ENCODE measurements at regions not wholly inside any gene's neighbourhood (a gene's known extent, or its start where the extent isn't known, plus 50 kb on each side); places are given as distances from the start of the nearest gene placed in this dataset.

DNA sequence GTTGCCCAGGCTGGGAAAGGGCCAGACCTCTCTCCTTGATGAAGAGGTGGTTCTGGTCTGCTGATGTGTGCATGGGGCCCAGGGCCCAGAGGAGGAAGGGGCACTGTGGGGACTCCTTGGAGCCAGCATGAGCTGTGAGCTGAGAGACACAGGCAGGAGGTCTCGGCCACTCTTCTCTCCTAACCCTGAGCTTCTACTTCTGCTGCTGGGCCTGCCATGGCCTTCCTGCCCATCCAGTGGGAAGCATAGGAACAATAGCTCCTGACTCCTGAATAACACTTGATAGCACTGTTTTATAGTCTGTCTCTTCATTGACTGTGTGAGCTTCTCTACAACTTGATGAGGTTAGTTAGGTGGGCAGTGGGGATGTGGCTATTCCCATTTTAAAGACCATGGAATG, 181.1 kb downstream of the UTP18 start:
- TF ChIP-seq, protein P1, sequence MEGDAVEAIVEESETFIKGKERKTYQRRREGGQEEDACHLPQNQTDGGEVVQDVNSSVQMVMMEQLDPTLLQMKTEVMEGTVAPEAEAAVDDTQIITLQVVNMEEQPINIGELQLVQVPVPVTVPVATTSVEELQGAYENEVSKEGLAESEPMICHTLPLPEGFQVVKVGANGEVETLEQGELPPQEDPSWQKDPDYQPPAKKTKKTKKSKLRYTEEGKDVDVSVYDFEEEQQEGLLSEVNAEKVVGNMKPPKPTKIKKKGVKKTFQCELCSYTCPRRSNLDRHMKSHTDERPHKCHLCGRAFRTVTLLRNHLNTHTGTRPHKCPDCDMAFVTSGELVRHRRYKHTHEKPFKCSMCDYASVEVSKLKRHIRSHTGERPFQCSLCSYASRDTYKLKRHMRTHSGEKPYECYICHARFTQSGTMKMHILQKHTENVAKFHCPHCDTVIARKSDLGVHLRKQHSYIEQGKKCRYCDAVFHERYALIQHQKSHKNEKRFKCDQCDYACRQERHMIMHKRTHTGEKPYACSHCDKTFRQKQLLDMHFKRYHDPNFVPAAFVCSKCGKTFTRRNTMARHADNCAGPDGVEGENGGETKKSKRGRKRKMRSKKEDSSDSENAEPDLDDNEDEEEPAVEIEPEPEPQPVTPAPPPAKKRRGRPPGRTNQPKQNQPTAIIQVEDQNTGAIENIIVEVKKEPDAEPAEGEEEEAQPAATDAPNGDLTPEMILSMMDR (IDR thresholded peaks at IDR 0.05) = no peak
- ATAC-seq (no peak), DNase-seq (no peak)
- Histone ChIP-seq H3K4me3 (no peak overlapping the region), H3K27me3 (no peaks in the 10 kb centered on the region), H3K36me3 (no peaks in the 10 kb centered on the region), H3K4me1 (no peaks in the 10 kb centered on the region), H3K9me3 (no peaks in the 10 kb centered on the region), H3K27ac (no peak overlapping the region)
- intact Hi-C loops (cut with DNase I) = no loop called here

DNA sequence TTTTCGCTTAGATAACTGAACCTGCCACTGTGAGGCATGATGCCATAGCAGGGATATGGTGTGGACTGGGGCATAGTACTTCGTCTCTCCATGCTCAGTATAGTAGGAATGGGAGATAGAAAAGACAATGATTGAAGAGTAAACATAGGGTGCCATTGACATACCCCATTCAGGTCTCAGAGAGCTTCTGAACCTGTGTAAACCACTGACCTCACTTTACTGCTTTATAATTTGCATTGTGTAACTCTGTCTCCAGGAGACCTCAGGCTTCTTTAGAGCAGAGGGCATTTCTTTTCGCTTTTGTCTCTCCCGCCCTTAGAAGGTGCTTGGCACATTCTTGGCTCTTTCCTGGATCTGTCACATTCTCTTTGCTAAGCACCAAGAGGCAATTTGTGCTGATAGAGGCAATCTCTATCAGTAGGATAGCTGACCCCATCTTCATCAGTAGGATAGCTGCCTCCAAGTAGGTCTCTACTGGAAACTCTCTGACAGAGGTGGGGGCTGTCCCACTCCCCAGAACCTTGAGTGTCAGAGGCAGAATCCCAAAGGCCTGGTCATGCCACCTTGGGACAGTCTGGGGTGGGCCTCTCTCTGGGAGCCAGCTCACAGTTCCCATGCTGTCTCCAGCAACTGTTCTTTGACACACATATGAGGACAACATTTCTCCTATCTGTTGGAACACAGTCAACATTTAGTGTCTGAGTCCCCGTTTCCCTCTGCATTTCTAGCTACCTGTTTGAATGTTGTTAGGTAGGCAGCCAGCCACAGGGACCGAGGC, 181.9 kb downstream of the UTP18 start:
- H3K9me3 ChIP-seq = no peaks in the 10 kb centered on the region
- H3K4me3 ChIP-seq = no peak overlapping the region
- ATAC-seq (no peak), DNase-seq (no peak)
- TF ChIP-seq, protein P1 (IDR thresholded peaks at IDR 0.05) = no peak
- no peaks in the 10 kb centered on the region for H3K27me3 ChIP-seq
- intact Hi-C loops (cut with DNase I) = no loop called here
- no peaks in the 10 kb centered on the region for H3K36me3 ChIP-seq
- H3K4me1 ChIP-seq = no peaks in the 10 kb centered on the region
- no peak overlapping the region for H3K27ac ChIP-seq

DNA sequence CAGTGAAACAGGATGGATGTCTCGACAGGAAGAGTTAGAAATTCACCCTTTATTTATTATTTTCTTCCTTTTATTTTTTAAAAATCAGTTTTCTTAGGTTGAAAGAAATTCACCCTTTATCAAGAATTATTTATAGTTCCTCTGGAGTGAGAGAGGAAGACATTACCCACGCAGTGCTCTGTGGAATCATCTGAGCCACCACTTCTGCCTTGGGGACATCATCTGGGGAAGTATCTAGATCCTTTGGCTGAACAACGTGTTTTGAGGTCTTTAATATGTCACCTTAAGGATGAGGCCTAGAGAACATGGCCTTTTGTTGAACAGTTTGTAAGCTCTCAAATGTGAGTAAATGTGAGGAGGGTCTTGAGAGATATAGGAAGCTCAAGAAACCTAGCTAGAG, 183.3 kb downstream of the UTP18 start:
- no peaks in the 10 kb centered on the region for H3K4me1 ChIP-seq
- no peaks in the 10 kb centered on the region for H3K36me3 ChIP-seq
- intact Hi-C loops (cut with DNase I) = no loop called here
- H3K27me3 ChIP-seq = no peaks in the 10 kb centered on the region
- no peak overlapping the region for H3K27ac ChIP-seq
- H3K9me3 ChIP-seq = no peaks in the 10 kb centered on the region
- ATAC-seq (no peak), DNase-seq (no peak)
- TF ChIP-seq, protein P1 (IDR thresholded peaks at IDR 0.05) = no peak
- H3K4me3 ChIP-seq = no peak overlapping the region

DNA sequence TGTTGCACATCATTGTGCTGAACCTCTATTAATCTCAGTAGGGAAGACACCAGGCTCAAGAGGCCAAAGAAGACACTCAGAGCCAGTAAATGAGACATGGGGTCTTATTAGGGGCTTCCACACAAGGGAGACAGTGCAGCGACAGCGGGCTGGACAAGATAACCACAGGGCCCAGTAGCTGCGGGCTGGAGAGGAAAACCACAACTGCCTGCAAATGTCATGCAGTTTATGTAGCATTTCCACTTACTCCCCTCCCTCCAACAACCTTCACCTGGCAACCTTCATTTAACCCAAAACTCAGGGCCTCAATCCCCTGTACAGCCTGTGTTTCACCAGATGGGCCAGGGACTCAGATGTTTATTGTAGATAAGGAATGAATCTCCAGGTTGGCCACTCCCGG, 185.6 kb downstream of the UTP18 start:
- TF ChIP-seq, protein P1 (IDR thresholded peaks at IDR 0.05) = no peak
- H3K27me3 ChIP-seq = no peaks in the 10 kb centered on the region
- H3K4me1 ChIP-seq = no peaks in the 10 kb centered on the region
- no peak for DNase-seq
- H3K27ac ChIP-seq = no peak overlapping the region
- no peaks in the 10 kb centered on the region for H3K36me3 ChIP-seq
- no peaks in the 10 kb centered on the region for H3K9me3 ChIP-seq
- intact Hi-C loops (cut with DNase I) = no loop called here
- no peak overlapping the region for H3K4me3 ChIP-seq
- no peak for ATAC-seq

DNA sequence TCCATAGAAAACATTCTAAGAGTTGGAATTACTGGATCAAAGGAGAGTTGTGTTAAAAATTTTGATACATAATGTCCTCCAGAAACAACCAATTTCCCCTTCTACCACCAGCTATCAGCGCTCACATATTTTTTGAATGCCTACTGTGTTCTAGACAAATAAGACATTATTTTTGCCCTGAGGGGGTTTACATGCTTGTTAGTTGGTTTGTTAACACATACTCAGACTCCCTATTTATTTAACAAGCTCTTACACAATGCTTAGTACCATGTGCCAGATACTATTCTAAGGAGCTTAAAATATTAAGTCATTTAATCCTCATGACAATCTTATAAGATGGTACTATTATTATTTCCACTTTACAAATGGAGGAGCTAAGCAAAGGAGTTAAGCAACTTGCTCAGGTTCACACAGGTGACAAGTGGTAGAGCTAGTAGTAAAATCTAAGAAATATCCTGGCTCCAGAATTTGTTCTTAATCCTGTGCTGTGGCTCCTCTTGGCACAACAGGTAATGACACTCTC, 194.2 kb downstream of the UTP18 start:
- intact Hi-C loops (cut with DNase I) = no loop called here
- H3K27ac ChIP-seq = no peak overlapping the region
- no peak overlapping the region for H3K4me3 ChIP-seq
- DNase-seq = no peak
- H3K27me3 ChIP-seq = no peaks in the 10 kb centered on the region
- no peaks in the 10 kb centered on the region for H3K36me3 ChIP-seq
- no peak for ATAC-seq
- TF ChIP-seq, protein P1 (IDR thresholded peaks at IDR 0.05) = no peak
- H3K9me3 ChIP-seq = peaks cover 0 to 2% of the 10 kb centered on the region in 2 donors
- H3K4me1 ChIP-seq = no peaks in the 10 kb centered on the region

All from left lung (tissue), 4 donors.